ENCODE measurements at regions not wholly inside any gene's neighbourhood (a gene's known extent, or its start where the extent isn't known, plus 50 kb on each side); places are given as distances from the start of the nearest gene placed in this dataset.
A peak's percentile ranks its signal among the peaks of the same experiment; 100 is the strongest.

DNA sequence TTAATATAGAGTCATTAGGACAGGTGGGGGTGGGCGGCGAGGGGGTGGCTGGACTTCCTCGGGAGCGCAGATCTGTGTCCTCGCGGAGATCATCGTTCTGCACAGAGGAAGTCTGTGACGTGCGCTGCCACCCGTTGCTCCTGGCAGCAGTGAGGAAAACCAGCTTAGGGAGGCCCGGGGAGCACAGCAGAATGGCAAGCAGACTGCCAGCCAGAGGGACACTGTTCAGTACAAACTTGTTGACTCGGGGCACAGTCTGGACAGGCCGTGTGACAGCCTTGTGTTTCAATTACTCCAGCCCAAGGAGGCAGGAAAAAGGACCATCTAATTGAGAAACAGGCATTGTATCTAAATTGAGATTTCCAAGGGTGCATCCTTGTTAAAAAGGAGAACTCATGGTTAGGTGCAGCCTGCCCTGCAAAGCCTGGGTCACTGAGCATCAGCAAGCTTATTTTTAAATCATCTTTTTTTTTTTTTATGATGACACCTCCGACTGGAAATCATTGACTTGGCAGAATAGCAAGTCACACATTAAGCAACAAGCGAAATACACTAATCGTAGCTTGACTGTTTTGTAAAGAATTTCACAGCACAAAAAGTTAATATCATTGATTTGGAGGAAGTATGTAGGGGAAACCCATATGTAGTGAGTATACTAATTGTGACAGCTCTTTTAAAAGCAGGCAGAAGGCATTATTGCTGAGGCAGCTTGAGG is 512.0 kb upstream of the FAT1 start:
- TF ChIP-seq, protein P1, sequence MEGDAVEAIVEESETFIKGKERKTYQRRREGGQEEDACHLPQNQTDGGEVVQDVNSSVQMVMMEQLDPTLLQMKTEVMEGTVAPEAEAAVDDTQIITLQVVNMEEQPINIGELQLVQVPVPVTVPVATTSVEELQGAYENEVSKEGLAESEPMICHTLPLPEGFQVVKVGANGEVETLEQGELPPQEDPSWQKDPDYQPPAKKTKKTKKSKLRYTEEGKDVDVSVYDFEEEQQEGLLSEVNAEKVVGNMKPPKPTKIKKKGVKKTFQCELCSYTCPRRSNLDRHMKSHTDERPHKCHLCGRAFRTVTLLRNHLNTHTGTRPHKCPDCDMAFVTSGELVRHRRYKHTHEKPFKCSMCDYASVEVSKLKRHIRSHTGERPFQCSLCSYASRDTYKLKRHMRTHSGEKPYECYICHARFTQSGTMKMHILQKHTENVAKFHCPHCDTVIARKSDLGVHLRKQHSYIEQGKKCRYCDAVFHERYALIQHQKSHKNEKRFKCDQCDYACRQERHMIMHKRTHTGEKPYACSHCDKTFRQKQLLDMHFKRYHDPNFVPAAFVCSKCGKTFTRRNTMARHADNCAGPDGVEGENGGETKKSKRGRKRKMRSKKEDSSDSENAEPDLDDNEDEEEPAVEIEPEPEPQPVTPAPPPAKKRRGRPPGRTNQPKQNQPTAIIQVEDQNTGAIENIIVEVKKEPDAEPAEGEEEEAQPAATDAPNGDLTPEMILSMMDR (IDR thresholded peaks at IDR 0.05; ENCODE audit: insufficient read depth, low read depth, low read length): no peak
- Histone ChIP-seq H3K36me3 (ENCODE audit: control insufficient read depth, insufficient read depth, low read length) (no peaks in the 10 kb centered on the region), H3K4me3 (ENCODE audit: low read depth, low read length) (no peak overlapping the region), H3K27me3 (ENCODE audit: control insufficient read depth, insufficient read depth, low read length) (no peaks in the 10 kb centered on the region)
- DNase-seq (ENCODE audit: low read depth): no peak
- ChIA-PET POLR2A (no interaction called here), CTCF (no interaction called here)

DNA sequence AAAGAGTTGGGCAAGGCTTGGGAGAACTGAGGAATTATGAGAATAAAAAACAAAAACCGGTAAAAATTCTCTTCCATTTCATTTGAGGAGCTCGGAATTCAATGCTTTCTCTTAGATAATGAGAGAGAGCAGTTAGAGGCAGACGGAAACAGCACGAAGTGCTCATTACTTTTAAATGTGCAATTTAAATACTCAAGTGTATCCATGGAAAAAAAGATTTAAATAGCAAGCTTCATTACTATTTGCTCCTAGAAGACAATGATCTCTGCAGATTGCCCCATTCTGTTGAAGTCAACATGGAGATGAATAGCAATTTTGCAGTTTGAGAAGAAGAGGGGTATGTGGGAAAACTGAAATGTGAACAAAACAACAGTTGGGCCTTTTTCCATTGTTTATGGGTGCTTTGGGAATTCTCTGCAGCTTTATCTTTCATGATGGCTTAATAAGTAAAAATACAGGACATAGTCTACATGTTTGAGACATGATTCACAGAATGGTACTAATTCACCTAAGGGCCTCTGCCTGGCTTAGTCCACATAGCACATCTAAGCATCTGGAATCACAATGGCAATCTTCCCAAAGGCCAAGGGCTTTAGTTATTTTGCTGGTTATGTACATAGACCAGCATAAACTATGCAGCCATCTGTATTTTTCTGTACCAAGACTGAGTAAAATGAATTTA is 512.7 kb upstream of the FAT1 start:
- ChIA-PET POLR2A (no interaction called here), CTCF (no interaction called here)
- no peaks in the 10 kb centered on the region for H3K27me3 ChIP-seq (ENCODE audit: control insufficient read depth, insufficient read depth, low read length)
- DNase-seq (ENCODE audit: low read depth): peak; percentile 71
- no peak overlapping the region for H3K4me3 ChIP-seq (ENCODE audit: low read depth, low read length)
- no peaks in the 10 kb centered on the region for H3K36me3 ChIP-seq (ENCODE audit: control insufficient read depth, insufficient read depth, low read length)
- TF ChIP-seq, protein P1 (IDR thresholded peaks at IDR 0.05; ENCODE audit: insufficient read depth, low read depth, low read length): no peak

DNA sequence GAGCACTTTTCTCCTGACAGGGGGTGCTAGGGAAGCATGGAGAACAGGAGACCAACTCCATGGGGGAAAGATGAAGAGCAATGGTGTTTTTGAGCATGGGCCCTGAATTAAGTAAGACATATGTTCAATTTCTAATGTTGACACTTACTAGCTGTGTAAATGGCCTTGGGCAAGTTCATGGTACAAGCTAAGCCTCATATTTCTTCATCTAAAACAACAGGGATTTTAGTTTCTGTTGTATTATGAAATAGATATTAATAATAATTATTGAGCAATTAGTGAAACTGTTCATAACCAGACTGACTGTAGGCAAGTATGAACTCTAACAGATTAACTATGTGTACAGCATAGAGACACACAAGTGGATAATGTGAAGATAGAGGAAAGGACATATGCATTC is 515.0 kb upstream of the FAT1 start:
- TF ChIP-seq, protein P1 (IDR thresholded peaks at IDR 0.05; ENCODE audit: insufficient read depth, low read depth, low read length): no peak
- H3K4me3 ChIP-seq (ENCODE audit: low read depth, low read length): no peak overlapping the region
- POLR2A ChIA-PET: no interaction called here
- H3K36me3 ChIP-seq (ENCODE audit: control insufficient read depth, insufficient read depth, low read length): no peaks in the 10 kb centered on the region
- no peak for DNase-seq (ENCODE audit: low read depth)
- no peaks in the 10 kb centered on the region for H3K27me3 ChIP-seq (ENCODE audit: control insufficient read depth, insufficient read depth, low read length)
- CTCF ChIA-PET: no interaction called here

DNA sequence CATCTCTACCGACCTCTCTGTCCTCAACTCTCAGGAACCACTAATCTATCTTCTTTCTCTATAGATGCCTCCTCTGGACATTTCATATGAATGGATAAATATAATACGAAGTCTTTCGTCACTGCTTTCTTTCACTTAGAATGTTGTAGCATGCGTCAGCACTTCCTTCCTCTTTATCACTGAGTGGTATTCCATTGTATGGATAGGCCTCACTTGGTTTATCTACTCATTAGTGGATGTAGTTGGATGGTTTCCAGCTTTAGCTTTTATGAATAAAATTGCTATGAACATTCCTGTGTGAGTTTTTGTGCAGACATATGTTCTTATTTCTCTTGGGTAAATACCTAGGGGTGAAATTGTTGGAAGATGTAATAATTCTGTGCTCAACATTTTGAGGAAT is 528.2 kb upstream of the FAT1 start:
- no peak overlapping the region for H3K4me3 ChIP-seq (ENCODE audit: low read depth, low read length)
- TF ChIP-seq, protein P1 (IDR thresholded peaks at IDR 0.05; ENCODE audit: insufficient read depth, low read depth, low read length): no peak
- H3K27me3 ChIP-seq (ENCODE audit: control insufficient read depth, insufficient read depth, low read length): no peaks in the 10 kb centered on the region
- ChIA-PET CTCF (no interaction called here), POLR2A (no interaction called here)
- H3K36me3 ChIP-seq (ENCODE audit: control insufficient read depth, insufficient read depth, low read length): no peaks in the 10 kb centered on the region
- DNase-seq (ENCODE audit: low read depth): no peak

DNA sequence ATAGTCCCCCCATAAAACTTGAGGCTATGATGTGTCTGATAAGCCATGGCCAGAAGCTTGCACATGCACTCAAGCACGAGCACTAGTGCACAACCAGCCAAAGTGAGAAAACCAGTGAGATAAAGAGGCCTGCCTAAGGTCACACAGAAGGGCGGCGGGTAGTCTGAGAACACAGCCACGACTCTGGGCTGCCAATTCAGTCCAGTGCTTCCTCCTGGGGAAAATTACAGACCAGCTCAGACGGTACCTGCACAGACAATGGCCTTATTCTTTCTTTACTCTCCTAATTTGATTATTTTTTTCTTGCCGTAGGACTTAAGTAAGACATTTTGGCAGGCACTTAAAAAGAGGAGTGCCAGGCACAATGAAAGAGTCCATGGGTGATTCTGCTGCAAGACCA is 533.2 kb upstream of the FAT1 start:
- no peak for DNase-seq (ENCODE audit: low read depth)
- ChIA-PET CTCF (no interaction called here), POLR2A (no interaction called here)
- Histone ChIP-seq H3K4me3 (ENCODE audit: low read depth, low read length) (no peak overlapping the region), H3K27me3 (ENCODE audit: control insufficient read depth, insufficient read depth, low read length) (no peaks in the 10 kb centered on the region), H3K36me3 (ENCODE audit: control insufficient read depth, insufficient read depth, low read length) (no peaks in the 10 kb centered on the region)
- TF ChIP-seq, protein P1 (IDR thresholded peaks at IDR 0.05; ENCODE audit: insufficient read depth, low read depth, low read length): no peak

All from BJ (cell line).